Cardiac fibroblast (primary cell): ENCODE measurements at regions not wholly inside any gene's neighbourhood (a gene's known extent, or its start where the extent isn't known, plus 50 kb on each side); places are given as distances from the start of the nearest gene placed in this dataset.

Experiments used
- DNase-seq, 2 donors: peaks; one replicate each; pipeline versions ENCODE4 v3.0.0 to v3.0.0-alpha.2; 2010; ENCODE audit warnings: low read depth in 2 of 2
- H3K4me3 ChIP-seq, 2 donors: replicated peaks in 1 of 2; 1 replicate in 1 of 2; 2 replicates in 1 of 2; pipeline ENCODE4 v1.5.1; 2011; ENCODE audit warnings: low read depth in 2 of 2, low read length in 2 of 2, mild to moderate bottlenecking in 2 of 2, moderate library complexity in 1 of 2
- TF ChIP-seq, protein P1 (sequence below): IDR thresholded peaks from one replicate; pipeline ENCODE4 v1.5.1; 2011; ENCODE audit warnings: low read depth, mild to moderate bottlenecking, low read length, inconsistent platforms

DNA sequence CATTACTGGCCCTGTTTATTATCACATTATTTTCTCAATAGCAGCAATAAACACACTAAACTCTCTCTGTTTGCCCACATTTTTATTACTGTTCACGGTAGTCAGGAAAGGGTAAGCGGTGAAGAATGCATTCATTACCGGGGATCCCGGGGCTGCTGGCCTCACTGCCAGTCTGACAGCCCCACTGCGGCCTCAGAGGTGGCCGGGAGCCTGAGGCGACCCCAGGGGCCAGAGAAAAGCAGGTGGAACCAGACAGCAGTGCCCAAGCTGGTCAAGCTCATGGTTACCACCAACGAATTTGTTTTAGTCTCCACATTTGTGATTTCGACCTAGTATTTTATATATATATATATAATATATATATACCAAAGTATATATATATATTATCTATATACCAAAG lies 127.7 kb downstream of the LRATD1 start:
- TF ChIP-seq, protein P1, sequence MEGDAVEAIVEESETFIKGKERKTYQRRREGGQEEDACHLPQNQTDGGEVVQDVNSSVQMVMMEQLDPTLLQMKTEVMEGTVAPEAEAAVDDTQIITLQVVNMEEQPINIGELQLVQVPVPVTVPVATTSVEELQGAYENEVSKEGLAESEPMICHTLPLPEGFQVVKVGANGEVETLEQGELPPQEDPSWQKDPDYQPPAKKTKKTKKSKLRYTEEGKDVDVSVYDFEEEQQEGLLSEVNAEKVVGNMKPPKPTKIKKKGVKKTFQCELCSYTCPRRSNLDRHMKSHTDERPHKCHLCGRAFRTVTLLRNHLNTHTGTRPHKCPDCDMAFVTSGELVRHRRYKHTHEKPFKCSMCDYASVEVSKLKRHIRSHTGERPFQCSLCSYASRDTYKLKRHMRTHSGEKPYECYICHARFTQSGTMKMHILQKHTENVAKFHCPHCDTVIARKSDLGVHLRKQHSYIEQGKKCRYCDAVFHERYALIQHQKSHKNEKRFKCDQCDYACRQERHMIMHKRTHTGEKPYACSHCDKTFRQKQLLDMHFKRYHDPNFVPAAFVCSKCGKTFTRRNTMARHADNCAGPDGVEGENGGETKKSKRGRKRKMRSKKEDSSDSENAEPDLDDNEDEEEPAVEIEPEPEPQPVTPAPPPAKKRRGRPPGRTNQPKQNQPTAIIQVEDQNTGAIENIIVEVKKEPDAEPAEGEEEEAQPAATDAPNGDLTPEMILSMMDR = no peak
- no peak for DNase-seq

DNA sequence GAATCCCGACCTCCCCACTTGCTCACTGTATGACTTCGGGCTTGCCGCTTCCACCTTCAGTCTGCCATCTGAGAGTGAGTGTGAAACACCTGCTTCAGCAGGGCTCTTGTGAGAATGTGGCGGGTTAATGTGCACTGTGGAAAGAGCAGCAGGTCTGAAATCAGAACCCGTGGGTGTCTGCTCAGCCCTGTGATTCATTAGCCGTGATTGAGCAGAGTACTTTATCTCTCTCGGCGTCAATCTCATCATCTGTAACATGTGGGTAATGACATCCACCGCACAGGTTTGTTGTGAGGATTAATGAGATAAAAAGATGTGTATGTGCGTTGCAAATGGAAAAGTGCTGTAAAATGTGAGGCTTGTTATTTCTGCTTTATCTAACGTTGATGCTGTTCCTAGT lies 128.6 kb downstream of the LRATD1 start:
- H3K4me3 ChIP-seq = no peak overlapping the region
- no peak for DNase-seq
- TF ChIP-seq, protein P1 = no peak

More for the DNA sequence above, 127.7 kb downstream of the LRATD1 start:
- H3K4me3 ChIP-seq = no peak overlapping the region

DNA sequence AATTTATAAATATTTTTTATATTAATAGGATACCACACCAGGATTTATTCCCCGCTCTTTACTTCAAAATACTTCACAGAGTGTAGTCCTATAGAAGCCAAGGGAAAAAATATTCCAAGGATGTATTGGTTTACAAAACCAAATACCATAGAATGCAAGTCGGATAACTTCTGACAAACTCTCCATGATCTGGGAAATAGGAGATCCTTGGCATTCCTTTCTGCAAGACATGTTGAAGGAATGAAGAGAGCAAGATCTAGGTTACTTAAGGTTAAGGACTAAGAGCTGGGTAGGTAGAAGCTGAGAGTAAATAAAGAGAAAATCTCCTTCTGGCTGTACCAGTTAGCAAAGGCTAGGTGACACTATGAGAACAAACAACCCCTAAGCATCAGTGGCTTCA lies 141.2 kb downstream of the LRATD1 start:
- no peak overlapping the region for H3K4me3 ChIP-seq
- TF ChIP-seq, protein P1 = no peak
- no peak for DNase-seq

GRCh38 chr2:14774436-14774968 lies 142.0 kb downstream of the LRATD1 start:
- DNase-seq = no peak
- TF ChIP-seq, protein P1 = no peak
- no peak overlapping the region for H3K4me3 ChIP-seq

- DNase-seq = no peak
- no peak overlapping the region for H3K4me3 ChIP-seq
- TF ChIP-seq, protein P1 = no peak
Observed at GRCh38 chr2:14776216-14776615, 143.7 kb downstream of the LRATD1 start.

DNA sequence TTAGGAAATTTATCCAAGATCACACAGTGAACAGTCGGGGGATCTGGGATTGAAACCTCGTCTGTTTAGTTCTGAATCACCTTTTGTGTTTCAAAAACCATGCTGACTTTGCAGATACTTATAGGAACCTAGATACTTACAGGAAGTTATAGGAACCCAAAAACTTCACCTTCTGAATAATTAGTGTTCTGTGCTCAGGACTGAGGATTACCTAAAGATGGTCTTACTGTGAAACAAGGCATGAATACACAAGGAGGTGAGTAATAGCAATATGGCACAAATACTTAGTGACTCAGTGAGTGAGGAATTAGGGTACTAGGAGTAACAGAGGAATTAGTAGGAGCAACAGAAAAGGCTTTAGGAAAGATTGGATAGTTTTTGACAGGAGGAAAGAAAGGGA lies 145.5 kb downstream of the LRATD1 start:
- TF ChIP-seq, protein P1 = no peak
- peak in 1 of 2 donors; percentile 44 for DNase-seq
- no peak overlapping the region for H3K4me3 ChIP-seq

DNA sequence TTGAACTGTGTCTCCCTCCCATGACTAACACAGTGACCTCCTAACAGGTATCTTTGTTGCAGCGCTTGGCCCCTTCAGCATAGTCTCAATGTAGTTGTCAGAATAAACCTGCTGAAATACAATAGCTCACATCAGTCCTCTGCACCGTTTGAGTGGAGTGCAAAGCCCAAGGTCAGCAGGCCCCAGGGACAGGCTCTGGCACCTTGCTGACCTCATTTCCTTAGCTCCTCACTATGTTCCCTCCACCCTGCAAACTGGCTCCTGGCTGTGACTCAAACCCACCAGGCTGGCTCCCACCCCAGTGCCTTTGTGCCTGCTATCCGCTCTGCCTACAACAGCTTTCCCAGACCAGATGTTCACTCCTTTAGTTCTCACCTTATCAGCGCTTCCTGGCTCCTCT lies 146.7 kb downstream of the LRATD1 start:
- DNase-seq = no peak
- TF ChIP-seq, protein P1 = no peak
- no peak overlapping the region for H3K4me3 ChIP-seq
